Stimulated activated CD4-positive, alpha-beta T cell treated with anti-CD3 and anti-CD28 coated beads, Interleukin-15, amount 100 ng/mL, for 1 hour (primary cell): ENCODE measurements at regions not wholly inside any gene's neighbourhood (a gene's known extent, or its start where the extent isn't known, plus 50 kb on each side); places are given as distances from the start of the nearest gene placed in this dataset.

Experiments
- DNase-seq, 2 donors: peaks; one replicate each; pipeline ENCODE4 v3.0.0-alpha.2; 2020; ENCODE audit warnings: low read depth in 1 of 2, low spot score in 1 of 2

DNA sequence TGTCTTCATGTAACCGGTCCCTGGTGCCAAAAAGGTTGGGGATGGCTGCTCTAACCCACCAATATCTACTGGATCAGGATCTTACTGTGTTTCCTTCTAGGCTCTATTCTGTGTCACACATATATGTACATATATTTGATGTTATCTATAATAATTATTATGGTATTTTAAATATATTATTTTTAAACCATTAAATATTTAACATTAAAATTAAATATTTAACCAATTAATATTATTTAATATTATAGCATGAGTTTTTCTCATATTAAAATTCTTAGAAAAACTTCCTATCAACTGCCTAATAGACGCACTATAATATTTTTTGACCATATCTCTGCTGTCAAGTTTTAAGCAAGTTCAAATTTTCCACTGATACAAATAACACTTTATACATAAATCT, 196.9 kb upstream of the PLET1 start:
- no peak for DNase-seq

DNA sequence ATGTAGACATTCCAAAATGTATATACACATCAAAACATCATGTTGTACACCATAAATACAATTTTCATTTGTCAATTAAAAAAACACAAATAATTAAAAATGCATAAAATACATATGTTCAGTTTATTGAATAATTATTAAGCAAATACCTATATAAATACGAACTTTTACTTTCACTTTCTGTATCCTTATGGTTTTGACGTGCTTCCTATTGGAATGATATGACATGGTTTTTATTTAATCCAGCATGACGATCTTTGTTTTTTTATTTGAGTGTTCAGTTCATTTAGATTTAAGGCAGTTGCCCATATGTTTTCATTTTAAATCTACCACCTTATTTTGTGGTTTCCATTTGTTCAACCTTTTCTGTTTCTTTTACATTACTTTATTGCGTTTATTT, 198.3 kb upstream of the PLET1 start:
- no peak for DNase-seq

DNA sequence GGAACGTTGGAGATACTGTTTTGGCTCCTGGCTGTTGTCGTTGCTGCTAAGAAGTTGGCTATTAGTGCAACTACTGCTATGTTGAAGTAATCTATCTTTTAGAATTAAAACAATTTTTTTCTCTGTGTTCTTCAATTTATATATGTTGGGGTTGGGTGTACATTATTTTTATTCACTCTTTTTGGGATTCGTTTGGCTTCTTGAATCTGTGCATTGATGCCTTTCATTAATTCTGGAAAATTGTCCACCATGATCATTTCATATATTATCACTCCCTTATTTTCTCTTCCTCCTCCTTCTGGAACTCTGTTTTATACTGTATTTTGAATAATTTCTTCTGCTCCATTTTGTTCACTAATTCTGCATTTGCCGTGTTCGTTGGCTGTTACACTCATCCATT, 199.5 kb upstream of the PLET1 start:
- DNase-seq = no peak

DNA sequence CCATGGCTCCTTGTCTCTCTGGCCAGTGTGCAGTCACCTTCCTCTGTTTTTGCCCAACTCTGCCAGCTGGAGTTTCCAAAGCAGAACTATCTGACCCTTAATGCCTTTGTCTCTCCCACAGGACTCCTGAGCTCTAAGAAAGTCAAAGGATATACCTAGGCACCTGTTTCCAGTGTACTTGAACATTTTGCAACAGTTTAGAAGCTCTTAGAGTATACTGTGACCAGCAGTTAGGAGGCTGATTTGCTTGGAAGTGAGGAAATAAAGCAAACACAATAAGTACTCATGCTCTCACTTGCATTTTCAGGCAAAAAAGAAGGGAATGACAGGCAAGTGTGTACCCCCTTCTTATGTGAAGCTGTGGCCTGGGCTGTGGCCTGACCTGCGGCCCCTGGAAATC, 204.3 kb upstream of the PLET1 start:
- no peak for DNase-seq

DNA sequence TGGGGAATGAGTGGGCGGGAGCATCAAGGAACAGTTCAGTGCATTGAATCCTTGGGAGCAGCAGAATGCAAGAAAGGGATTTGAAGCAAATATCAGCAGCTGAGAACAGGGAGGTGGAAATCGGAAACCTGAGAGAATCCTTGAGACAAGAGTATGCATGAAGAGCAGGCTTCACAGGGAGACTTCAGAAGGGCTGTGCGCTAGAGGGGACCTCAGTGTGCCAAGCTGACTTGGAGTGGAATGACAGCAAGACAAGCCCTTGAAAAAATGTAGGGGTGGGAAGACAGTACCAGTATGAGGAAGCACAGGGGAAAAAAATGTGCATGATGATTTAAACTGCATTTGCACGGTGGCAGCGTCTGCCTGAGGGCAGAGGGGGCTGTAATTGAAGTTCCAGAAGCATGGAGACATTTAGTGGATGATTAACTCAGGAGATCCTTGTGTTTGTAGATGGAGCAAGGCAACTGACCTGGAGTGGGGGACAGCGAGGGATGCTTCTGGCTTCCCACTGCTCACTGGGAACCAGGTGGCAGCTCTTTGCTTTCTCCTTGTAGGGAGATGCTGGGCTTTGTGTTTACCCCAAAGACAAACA, 204.9 kb upstream of the PLET1 start:
- no peak for DNase-seq

DNA sequence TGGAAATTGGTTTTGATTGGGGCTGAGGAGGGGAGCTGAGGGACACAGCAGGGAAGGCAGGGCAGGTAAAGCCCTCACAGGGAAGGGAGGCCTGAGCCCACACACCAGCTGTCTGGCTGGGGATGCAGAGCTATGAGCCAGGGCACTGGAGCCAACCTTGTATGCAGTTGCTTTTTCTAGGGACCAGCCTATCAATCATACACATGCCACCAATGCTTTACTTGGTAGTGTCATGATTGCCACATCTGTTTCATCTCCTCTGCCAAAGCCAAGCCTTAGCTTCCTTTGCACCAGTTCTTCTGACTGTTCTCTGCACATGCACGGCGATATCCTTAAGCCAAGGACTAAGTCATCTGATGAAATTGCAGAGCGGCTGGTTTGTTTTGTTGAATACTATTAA, 207.1 kb upstream of the PLET1 start:
- no peak for DNase-seq

GRCh38 chr11:112469376-112469775, 208.7 kb upstream of the PLET1 start:
- no peak for DNase-seq

DNA sequence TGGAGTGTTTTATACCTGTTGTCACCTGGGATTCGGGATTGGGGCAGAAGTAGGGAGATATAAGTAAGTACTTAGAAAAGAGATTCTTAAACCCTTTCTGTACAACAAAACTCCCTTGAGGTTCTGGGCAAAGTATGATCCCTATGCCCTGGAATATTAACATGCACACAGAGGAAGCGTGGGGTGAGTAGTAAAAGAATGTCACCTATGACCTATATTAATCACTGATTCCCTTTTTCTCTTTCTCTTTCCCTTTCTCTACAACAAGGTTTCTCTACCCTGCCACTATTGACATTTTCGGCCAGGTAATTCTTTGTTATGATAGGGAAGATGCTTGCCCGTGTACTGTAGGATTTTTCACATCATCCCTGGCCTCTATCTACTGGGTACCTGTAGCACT, 209.7 kb upstream of the PLET1 start:
- DNase-seq = no peak

DNA sequence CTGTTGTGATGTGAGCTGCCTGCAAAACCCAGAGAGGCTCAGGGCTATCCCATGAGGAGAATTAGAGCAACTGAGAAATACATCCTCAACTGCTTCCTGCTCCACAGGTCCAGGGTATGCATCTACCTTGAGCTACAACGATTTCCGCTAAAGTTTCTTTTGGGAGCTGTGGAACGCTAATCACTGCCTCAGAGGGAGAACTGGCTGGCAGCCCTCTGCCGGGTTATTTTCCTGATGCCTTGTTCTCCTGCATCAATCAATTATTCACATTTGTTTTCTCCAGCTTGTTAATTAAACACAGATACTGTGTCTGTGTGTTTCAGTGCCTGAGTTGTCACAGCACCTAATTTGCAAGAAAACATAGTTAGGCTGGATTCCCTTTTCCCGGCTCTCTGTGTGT, 211.1 kb upstream of the PLET1 start:
- no peak for DNase-seq

- DNase-seq = no peak
These were observed 216.5 kb upstream of the PLET1 start for GRCh38 chr11:112477152-112477551.

GRCh38 chr11:112477581-112478317, 217.1 kb upstream of the PLET1 start:
- no peak for DNase-seq

DNA sequence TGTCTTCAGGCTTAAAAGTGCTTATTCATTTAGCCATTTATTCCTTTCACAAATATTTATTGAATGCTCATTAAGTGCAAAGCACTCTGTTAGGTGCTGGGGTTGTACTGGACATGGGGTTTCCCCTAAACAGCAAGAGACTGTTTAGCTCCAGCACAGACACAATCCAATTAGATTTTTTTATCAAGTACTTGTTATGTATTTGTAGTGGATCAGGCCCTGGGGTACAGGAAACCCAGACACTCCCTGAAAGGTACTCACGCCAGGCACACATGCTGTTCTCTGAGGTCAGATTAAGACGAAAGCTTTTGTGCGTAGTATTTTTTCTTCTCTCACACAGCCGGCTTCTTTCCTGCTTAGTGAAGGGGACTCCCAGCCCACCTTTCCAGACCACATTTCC, 218.1 kb upstream of the PLET1 start:
- DNase-seq = no peak

DNA sequence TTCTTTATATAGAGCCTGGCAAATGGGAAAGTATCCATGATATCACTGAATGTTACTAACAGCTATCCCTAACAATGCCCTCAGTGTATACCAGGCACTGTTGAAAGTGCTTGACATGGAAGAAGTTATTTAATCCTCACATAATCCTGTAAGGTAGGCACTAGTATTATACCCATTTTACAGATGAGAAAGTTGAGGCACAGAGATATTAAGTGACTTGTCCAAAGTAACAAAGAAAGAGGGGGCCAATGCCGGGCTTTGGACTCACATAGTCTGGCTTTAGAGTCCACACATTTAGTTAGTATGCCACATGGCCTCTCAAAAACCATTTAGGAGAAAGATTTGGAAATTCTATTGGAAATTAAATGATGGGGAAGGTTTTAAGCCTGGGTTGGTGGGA, 220.8 kb upstream of the PLET1 start:
- no peak for DNase-seq

DNA sequence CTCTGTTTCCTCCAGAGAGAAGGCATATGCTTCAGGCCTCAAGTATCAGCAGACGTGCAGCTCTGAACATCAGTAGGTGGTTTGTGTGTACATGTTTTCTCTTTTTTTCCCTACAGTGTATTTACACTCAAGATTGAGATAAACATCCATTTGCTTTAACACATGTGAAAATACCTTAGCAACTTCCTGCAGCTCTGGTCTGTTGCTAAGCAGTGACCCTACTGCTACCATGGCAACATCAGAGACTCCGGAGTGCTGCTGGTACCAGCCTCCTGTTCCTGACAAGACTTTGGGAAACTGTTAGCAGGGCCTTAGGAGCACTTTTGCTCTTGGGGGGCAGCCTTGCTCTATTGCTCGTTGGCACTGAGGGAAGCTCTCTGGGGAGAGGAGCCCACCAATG, 221.2 kb upstream of the PLET1 start:
- DNase-seq = no peak

GRCh38 chr11:112485280-112485679, 224.6 kb upstream of the PLET1 start:
- DNase-seq = no peak

GRCh38 chr11:112497826-112498225, 237.2 kb upstream of the PLET1 start:
- no peak for DNase-seq

- no peak for DNase-seq
These were observed 238.0 kb upstream of the PLET1 start for GRCh38 chr11:112498701-112499100.

GRCh38 chr11:112499153-112499880, 238.7 kb upstream of the PLET1 start:
- DNase-seq = no peak

DNA sequence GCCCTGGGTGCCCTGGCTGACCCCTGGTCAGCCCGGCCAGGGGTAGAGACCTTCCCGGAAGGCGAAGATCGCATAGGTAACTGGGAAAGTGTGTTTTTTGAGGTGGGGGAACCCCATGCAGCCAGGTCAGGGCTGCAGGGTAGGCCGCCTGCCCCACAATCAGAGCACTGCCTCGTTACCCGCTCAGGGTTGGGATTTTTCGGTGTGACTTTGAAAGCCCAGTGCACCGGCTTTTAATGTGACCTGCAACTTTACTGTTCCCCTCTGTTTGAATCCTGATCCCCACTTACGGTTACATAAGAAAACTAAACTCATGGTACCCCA, 239.2 kb upstream of the PLET1 start:
- no peak for DNase-seq

- DNase-seq = no peak
These were observed 242.8 kb upstream of the PLET1 start for GRCh38 chr11:112503410-112503809.

GRCh38 chr11:112504056-112504455, 243.4 kb upstream of the PLET1 start:
- no peak for DNase-seq

DNA sequence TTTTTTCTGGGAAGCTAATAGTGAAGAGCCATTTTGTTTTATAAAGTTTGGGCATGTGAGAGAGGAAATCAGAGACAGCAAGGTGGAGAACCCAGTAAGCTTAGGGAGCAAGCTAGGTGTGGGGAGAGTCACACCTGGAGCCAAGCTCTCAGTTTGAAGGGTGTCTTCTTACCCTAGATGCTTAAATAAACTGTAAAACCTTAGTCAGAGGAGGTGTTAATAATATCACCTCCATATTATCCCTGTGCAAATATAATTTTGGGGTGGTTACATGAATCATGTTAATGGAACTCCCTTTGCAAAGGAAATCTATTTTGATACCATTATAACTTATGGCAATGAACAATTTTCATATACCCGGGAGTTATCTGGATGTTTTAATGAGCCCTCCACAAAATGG, 246.2 kb upstream of the PLET1 start:
- no peak for DNase-seq

DNA sequence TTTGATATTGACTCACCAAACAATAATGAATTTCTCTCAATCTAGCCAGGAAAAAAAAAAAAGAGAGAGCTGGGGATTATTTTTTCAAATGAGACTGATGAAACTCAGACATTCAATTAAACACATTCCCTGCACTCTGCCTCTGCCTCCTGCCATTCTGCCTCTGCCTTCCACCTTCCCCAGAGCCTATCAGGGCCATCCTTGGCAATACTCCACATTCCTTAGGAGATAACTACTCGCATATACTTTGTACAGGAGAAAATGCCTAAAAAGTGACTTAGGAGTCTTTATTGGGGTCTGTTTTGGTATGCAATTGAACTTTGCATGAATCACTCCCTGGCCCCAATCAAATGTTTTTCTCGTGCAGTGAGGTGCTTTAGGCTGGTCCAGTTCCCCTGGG, 246.6 kb upstream of the PLET1 start:
- DNase-seq = no peak
